IPS-11a (cell line): ENCODE measurements at regions not wholly inside any gene's neighbourhood (a gene's known extent, or its start where the extent isn't known, plus 50 kb on each side); places are given as distances from the start of the nearest gene placed in this dataset.
"Not testable (repeated sequence)": the region's sequence is repeated elsewhere in the genome, so short reads cannot be mapped to it uniquely, and the experiment has no call there.

ENCODE experiments used
- H3K4me3 ChIP-seq: one replicate; pipeline ENCODE4 v1.5.1; 2013; ENCODE audit warnings: low read depth, low read length, control low read depth

GRCh38 chr5:87756951-87757350 lies 344.2 kb upstream of the CCNH start:
- H3K4me3 ChIP-seq = no peak overlapping the region

GRCh38 chr5:87755360-87755759 lies 342.6 kb upstream of the CCNH start:
- no peak overlapping the region for H3K4me3 ChIP-seq

- no peak overlapping the region for H3K4me3 ChIP-seq
Observed at GRCh38 chr5:87754009-87754757, 341.5 kb upstream of the CCNH start.

- H3K4me3 ChIP-seq = no peak overlapping the region
Observed at GRCh38 chr5:87752362-87752761, 339.6 kb upstream of the CCNH start.

- H3K4me3 ChIP-seq = no peak overlapping the region
Observed at GRCh38 chr5:87751824-87752223, 339.1 kb upstream of the CCNH start.

GRCh38 chr5:87746891-87747377 lies 334.2 kb upstream of the CCNH start:
- H3K4me3 ChIP-seq = no peak overlapping the region

- no peak overlapping the region for H3K4me3 ChIP-seq
Observed at GRCh38 chr5:87746341-87746740, 333.6 kb upstream of the CCNH start.

- no peak overlapping the region for H3K4me3 ChIP-seq
Observed at GRCh38 chr5:87741881-87742280, 329.2 kb upstream of the CCNH start.

- no peak overlapping the region for H3K4me3 ChIP-seq
Observed at GRCh38 chr5:87735923-87736322, 323.2 kb upstream of the CCNH start.

- no peak overlapping the region for H3K4me3 ChIP-seq
Observed at GRCh38 chr5:87733897-87734296, 321.2 kb upstream of the CCNH start.

- no peak overlapping the region for H3K4me3 ChIP-seq
Observed at GRCh38 chr5:87732875-87733768, 320.4 kb upstream of the CCNH start.

GRCh38 chr5:87729781-87730180 lies 317.1 kb upstream of the CCNH start:
- no peak overlapping the region for H3K4me3 ChIP-seq

GRCh38 chr5:87722286-87722685 lies 309.6 kb upstream of the CCNH start:
- H3K4me3 ChIP-seq = no peak overlapping the region

GRCh38 chr5:87718224-87718925 lies 305.6 kb upstream of the CCNH start:
- not testable (repeated sequence) for H3K4me3 ChIP-seq

- no peak overlapping the region for H3K4me3 ChIP-seq
Observed at GRCh38 chr5:87717761-87718160, 305.0 kb upstream of the CCNH start.

GRCh38 chr5:87705876-87706275 lies 293.1 kb upstream of the CCNH start:
- H3K4me3 ChIP-seq = no peak overlapping the region

- no peak overlapping the region for H3K4me3 ChIP-seq
Observed at GRCh38 chr5:87686975-87687374, 274.2 kb upstream of the CCNH start.

GRCh38 chr5:87686018-87686417 lies 273.3 kb upstream of the CCNH start:
- no peak overlapping the region for H3K4me3 ChIP-seq

GRCh38 chr5:87674235-87674634 lies 261.5 kb upstream of the CCNH start:
- no peak overlapping the region for H3K4me3 ChIP-seq

- H3K4me3 ChIP-seq = no peak overlapping the region
Observed at GRCh38 chr5:87671146-87671545, 258.4 kb upstream of the CCNH start.

GRCh38 chr5:87665166-87665565 lies 252.4 kb upstream of the CCNH start:
- no peak overlapping the region for H3K4me3 ChIP-seq
